SU-DHL-6 (cell line): ENCODE measurements at regions not wholly inside any gene's neighbourhood (a gene's known extent, or its start where the extent isn't known, plus 50 kb on each side); places are given as distances from the start of the nearest gene placed in this dataset.

Experiments
- H2AFZ ChIP-seq: fragments of 200-600 bp; sonication (generic); 2 replicates; pipeline ENCODE4 v1.6.1; 2014; ENCODE audit warnings: low read depth, mild to moderate bottlenecking, moderate library complexity, mixed read lengths, antibody characterized with exemption, low read length; ENCODE audit not compliant: severe bottlenecking
- H3F3A ChIP-seq: fragments of 200-600 bp; shearing (Covaris generic); 2 replicates; pipeline ENCODE4 v1.6.0; 2016; ENCODE audit warnings: antibody characterized with exemption, mild to moderate bottlenecking; ENCODE audit not compliant: insufficient read depth
- H3K27ac ChIP-seq: fragments of 200-600 bp; sonication (generic); 2 replicates; pipeline ENCODE4 v1.5.1; 2016; ENCODE audit warnings: low read depth, mild to moderate bottlenecking, low read length, moderate library complexity, mixed read lengths
- H3K27me3 ChIP-seq: fragments of 200-600 bp; sonication (generic), shearing (Covaris generic); 2 replicates; pipeline ENCODE4 v1.6.0; 2014; ENCODE audit warnings: mild to moderate bottlenecking, low read length
- H3K36me3 ChIP-seq: fragments of 200-600 bp; sonication (generic); 2 replicates; pipeline ENCODE4 v1.6.1; 2014; ENCODE audit warnings: mild to moderate bottlenecking, low read length, mixed read lengths
- H3K4me2 ChIP-seq: fragments of 300-600, 200-600 bp; shearing (Covaris generic), sonication (generic); 2 replicates; pipeline ENCODE4 v1.6.0; 2014; ENCODE audit warnings: low read length, low read depth, mild to moderate bottlenecking; ENCODE audit not compliant: poor library complexity, severe bottlenecking
- H3K4me3 ChIP-seq: fragments of 200-600 bp; sonication (generic); 2 replicates; pipeline ENCODE4 v1.5.1; 2014; ENCODE audit warnings: antibody characterized with exemption, low read length, mild to moderate bottlenecking, mixed read lengths; ENCODE audit not compliant: insufficient read depth, poor library complexity, severe bottlenecking
- H3K79me2 ChIP-seq: fragments of 200-600 bp; sonication (generic); 2 replicates; pipeline ENCODE4 v1.6.1; 2014; ENCODE audit warnings: mild to moderate bottlenecking, low read length, moderate library complexity; ENCODE audit not compliant: insufficient read depth
- H3K9ac ChIP-seq: fragments of 200-600 bp; sonication (generic); 2 replicates; pipeline ENCODE4 v1.7.0; 2014; ENCODE audit warnings: mild to moderate bottlenecking, low read length
- H3K9me2 ChIP-seq: fragments of 200-600 bp; sonication (generic); replicated peaks from 2 replicates; pipeline ENCODE4 v1.6.1; 2014; ENCODE audit warnings: low read length; ENCODE audit not compliant: insufficient read depth
- H3K9me3 ChIP-seq: fragments of 200-600 bp; sonication (generic); 2 replicates; pipeline ENCODE4 v1.6.1; 2014; ENCODE audit warnings: low read length, mixed read lengths; ENCODE audit not compliant: insufficient read depth
- H4K20me1 ChIP-seq: fragments of 200-600 bp; sonication (generic); 2 replicates; pipeline ENCODE4 v1.6.1; 2014; ENCODE audit warnings: low read depth, mild to moderate bottlenecking, antibody characterized with exemption, low read length, moderate library complexity, mixed read lengths
- CTCF ChIP-seq: fragments of 200-600 bp; sonication (generic); IDR thresholded peaks from one replicate; pipeline ENCODE4 v1.5.1; 2017; ENCODE audit warnings: antibody characterized with exemption, mild to moderate bottlenecking, low read length, moderate library complexity; ENCODE audit not compliant: insufficient read depth, poor library complexity, severe bottlenecking
- EZH2phosphoT487 ChIP-seq: fragments of 200-600 bp; sonication (generic), shearing (Covaris generic); conservative IDR thresholded peaks from 2 replicates; pipeline ENCODE4 v1.6.1; 2018; ENCODE audit warnings: mild to moderate bottlenecking, antibody characterized with exemption, low read length, moderate library complexity, mixed read lengths

GRCh38 chr2:196322973-196323810, 151.8 kb upstream of the STK17B start:
- H4K20me1 ChIP-seq = no peaks in the 10 kb centered on the region
- no peaks in the 10 kb centered on the region for H3F3A ChIP-seq
- H3K79me2 ChIP-seq = no peaks in the 10 kb centered on the region
- H3K27me3 ChIP-seq = no peaks in the 10 kb centered on the region
- H3K9me2 ChIP-seq = no peaks in the 10 kb centered on the region
- H2AFZ ChIP-seq = no peak overlapping the region
- no peak overlapping the region for H3K27ac ChIP-seq
- H3K4me3 ChIP-seq = no peak overlapping the region
- no peak overlapping the region for H3K9ac ChIP-seq
- no peaks in the 10 kb centered on the region for H3K9me3 ChIP-seq
- TF ChIP-seq CTCF = no peak
- no peak for TF ChIP-seq EZH2phosphoT487
- H3K4me2 ChIP-seq = no peak overlapping the region
- H3K36me3 ChIP-seq = no peaks in the 10 kb centered on the region

GRCh38 chr2:196324211-196324610, 152.8 kb upstream of the STK17B start:
- H3K9ac ChIP-seq = no peak overlapping the region
- H4K20me1 ChIP-seq = no peaks in the 10 kb centered on the region
- H3K4me2 ChIP-seq = no peak overlapping the region
- H3F3A ChIP-seq = no peaks in the 10 kb centered on the region
- H3K27ac ChIP-seq = no peak overlapping the region
- H3K9me3 ChIP-seq = no peaks in the 10 kb centered on the region
- no peak for TF ChIP-seq EZH2phosphoT487
- no peak for TF ChIP-seq CTCF
- no peak overlapping the region for H3K4me3 ChIP-seq
- H2AFZ ChIP-seq = no peak overlapping the region
- H3K27me3 ChIP-seq = no peaks in the 10 kb centered on the region
- H3K36me3 ChIP-seq = no peaks in the 10 kb centered on the region
- H3K79me2 ChIP-seq = no peaks in the 10 kb centered on the region
- no peaks in the 10 kb centered on the region for H3K9me2 ChIP-seq

- Histone ChIP-seq H4K20me1 (no peaks in the 10 kb centered on the region), H3K4me3 (no peak overlapping the region), H3K27ac (no peak overlapping the region), H2AFZ (no peak overlapping the region), H3K27me3 (no peaks in the 10 kb centered on the region), H3K9ac (no peak overlapping the region), H3K4me2 (no peak overlapping the region), H3K9me2 (no peaks in the 10 kb centered on the region), H3K79me2 (no peaks in the 10 kb centered on the region), H3K9me3 (no peaks in the 10 kb centered on the region), H3K36me3 (no peaks in the 10 kb centered on the region), H3F3A (no peaks in the 10 kb centered on the region)
- no peak for TF ChIP-seq EZH2phosphoT487
- no peak for TF ChIP-seq CTCF
Observed at GRCh38 chr2:196328088-196328680, 156.8 kb upstream of the STK17B start.
